H1 (cell line): ENCODE measurements at regions not wholly inside any gene's neighbourhood (a gene's known extent, or its start where the extent isn't known, plus 50 kb on each side); places are given as distances from the start of the nearest gene placed in this dataset.

Source experiments
- CTCF ChIA-PET: fragments of 300-600 bp; sonication (Branson Sonifier 250); formaldehyde crosslinking; loops from one replicate; lab custom pipeline; 2021; ENCODE audit not compliant: partially characterized antibody; lab: Charles Lee
- POLR2A ChIA-PET: fragments of 300-600 bp; sonication (Branson Sonifier 250); formaldehyde crosslinking; loops from one replicate; lab custom pipeline; 2021; ENCODE audit warnings: inconsistent platforms; ENCODE audit not compliant: partially characterized antibody; lab: Charles Lee
- DNase-seq, 2 experiments: peaks; one replicate each; pipeline versions ENCODE4 v3.0.0 to v3.0.0-alpha.2; 2010 to 2022; ENCODE audit warnings: low spot score in 2 of 2, low read depth in 1 of 2, mixed read lengths in 1 of 2
- FAIRE-seq: peaks from 2 replicates; lab custom pipeline; 2011; peaks lifted over from hg19 to GRCh38; lab: Jason Lieb, UNC
- H2AFZ ChIP-seq: 2 replicates; pipeline ENCODE4 v1.8.1; 2012; ENCODE audit warnings: low read length, inconsistent platforms
- H2AK5ac ChIP-seq: 2 replicates; pipeline ENCODE4 v1.6.1; 2013; ENCODE audit warnings: low read depth, low read length
- H2BK120ac ChIP-seq: replicated peaks from 2 replicates; pipeline ENCODE3; 2013; ENCODE audit warnings: low read depth, low read length, inconsistent platforms
- H2BK12ac ChIP-seq: 2 replicates; pipeline ENCODE4 v1.6.1; 2013; ENCODE audit warnings: low read depth, low read length
- H2BK15ac ChIP-seq: 2 replicates; pipeline ENCODE4 v1.6.1; 2013; ENCODE audit warnings: low read length
- H2BK20ac ChIP-seq: 2 replicates; pipeline ENCODE4 v1.6.1; 2013; ENCODE audit warnings: low read length
- H2BK5ac ChIP-seq: 2 replicates; pipeline ENCODE4 v1.6.1; 2013; ENCODE audit warnings: low read depth, low read length
- H3K14ac ChIP-seq: 2 replicates; pipeline ENCODE4 v1.6.1; 2013; ENCODE audit warnings: inconsistent platforms; ENCODE audit not compliant: insufficient read length
- H3K18ac ChIP-seq: 2 replicates; pipeline ENCODE4 v1.6.1; 2013; ENCODE audit warnings: low read length; ENCODE audit errors: extremely low read depth
- H3K23ac ChIP-seq: 2 replicates; pipeline ENCODE4 v1.6.1; 2013; ENCODE audit warnings: inconsistent platforms; ENCODE audit not compliant: insufficient read length
- H3K23me2 ChIP-seq: 2 replicates; pipeline ENCODE4 v1.6.1; 2013; ENCODE audit warnings: low read depth, low read length
- H3K27ac ChIP-seq: 2 replicates; pipeline ENCODE4 v1.6.1; 2011; ENCODE audit warnings: low read depth, low read length, inconsistent platforms
- H3K27me3 ChIP-seq, 4 experiments: replicated peaks in 1 of 4; 1 replicate in 1 of 4; 2 replicates in 3 of 4; pipeline versions ENCODE4 v1.6.1 to v1.8.1; 2011 to 2013; ENCODE audit warnings: low read length in 3 of 4, mild to moderate bottlenecking in 3 of 4, inconsistent platforms in 2 of 4, mixed read lengths in 2 of 4, moderate library complexity in 1 of 4; ENCODE audit not compliant: control insufficient read depth in 3 of 4, insufficient read depth in 3 of 4; ENCODE audit errors: extremely low read depth in 1 of 4
- H3K36me3 ChIP-seq, 4 experiments: 2 replicates each; pipeline versions ENCODE4 v1.6.1 to v1.8.1; 2011 to 2013; ENCODE audit warnings: mild to moderate bottlenecking in 4 of 4, low read length in 3 of 4, moderate library complexity in 2 of 4, control low read depth in 1 of 4, inconsistent platforms in 1 of 4; ENCODE audit not compliant: insufficient read depth in 4 of 4, control insufficient read depth in 2 of 4
- H3K4ac ChIP-seq: replicated peaks from 2 replicates; pipeline ENCODE3; 2013; ENCODE audit warnings: low read length, low read depth, mixed read lengths, inconsistent platforms; ENCODE audit not compliant: insufficient read length
- H3K4me1 ChIP-seq, 4 experiments: replicated peaks in 1 of 4; 1 replicate in 1 of 4; 2 replicates in 3 of 4; pipeline versions ENCODE4 v1.6.1 to v1.8.1; 2011 to 2013; ENCODE audit warnings: low read length in 3 of 4, inconsistent platforms in 2 of 4, mixed read lengths in 1 of 4; ENCODE audit not compliant: insufficient read depth in 4 of 4, control insufficient read depth in 3 of 4
- H3K4me2 ChIP-seq, 2 experiments: 2 replicates each; pipeline versions ENCODE4 v1.6.1 to v1.8.1; 2011 to 2013; ENCODE audit warnings: low read depth in 2 of 2, low read length in 2 of 2, control low read depth in 1 of 2, inconsistent platforms in 1 of 2, mild to moderate bottlenecking in 1 of 2; ENCODE audit not compliant: insufficient read depth in 1 of 2
- H3K4me3 ChIP-seq, 4 experiments: fragments of 200-600, 300-600 bp in 1 of 4; sonication (generic), shearing (Covaris generic), sonication (Bioruptor Twin) in 1 of 4; 2 replicates each; pipeline versions ENCODE4 v1.5.1 to v1.8.1; 2011 to 2016; ENCODE audit warnings: low read length in 4 of 4, low read depth in 3 of 4, control low read depth in 2 of 4, inconsistent platforms in 2 of 4, mild to moderate bottlenecking in 2 of 4, mixed read lengths in 1 of 4, moderate library complexity in 1 of 4; ENCODE audit not compliant: insufficient read depth in 2 of 4; ENCODE audit errors: extremely low read depth in 1 of 4
- H3K56ac ChIP-seq: replicated peaks from 2 replicates; pipeline ENCODE3; 2013; ENCODE audit warnings: low read depth, mild to moderate bottlenecking, mixed read lengths, low read length, inconsistent platforms; ENCODE audit not compliant: insufficient read length
- H3K79me1 ChIP-seq: 2 replicates; pipeline ENCODE4 v1.6.1; 2013; ENCODE audit warnings: low read depth, low read length, control low read depth
- H3K79me2 ChIP-seq, 2 experiments: 2 replicates each; pipeline versions ENCODE4 v1.6.1 to v1.8.1; 2012 to 2013; ENCODE audit warnings: low read length in 2 of 2, mild to moderate bottlenecking in 2 of 2, inconsistent platforms in 1 of 2; ENCODE audit not compliant: insufficient read depth in 2 of 2, control insufficient read depth in 1 of 2
- H3K9ac ChIP-seq, 4 experiments: replicated peaks in 1 of 4; 1 replicate in 1 of 4; 2 replicates in 3 of 4; pipeline versions ENCODE4 v1.6.1 to v1.8.1; 2011 to 2013; ENCODE audit warnings: low read depth in 3 of 4, low read length in 3 of 4, control low read depth in 2 of 4, mild to moderate bottlenecking in 2 of 4, moderate library complexity in 2 of 4, inconsistent platforms in 1 of 4; ENCODE audit errors: extremely low read depth in 1 of 4
- H3K9me3 ChIP-seq, 2 experiments: 2 replicates each; pipeline versions ENCODE4 v1.6.1 to v1.8.1; 2012 to 2013; ENCODE audit warnings: mild to moderate bottlenecking in 2 of 2, moderate library complexity in 2 of 2, control low read depth in 1 of 2, inconsistent platforms in 1 of 2, low read depth in 1 of 2, low read length in 1 of 2, mixed read lengths in 1 of 2; ENCODE audit not compliant: insufficient read depth in 2 of 2
- H4K20me1 ChIP-seq, 2 experiments: replicated peaks in 1 of 2; 2 replicates each; pipeline versions ENCODE3 to v1.8.1; 2011 to 2013; ENCODE audit warnings: inconsistent platforms in 2 of 2, low read length in 2 of 2, mild to moderate bottlenecking in 1 of 2; ENCODE audit not compliant: insufficient read depth in 2 of 2, control insufficient read depth in 1 of 2
- H4K5ac ChIP-seq: 2 replicates; pipeline ENCODE4 v1.6.1; 2013; ENCODE audit warnings: low read length, low read depth, mixed read lengths, inconsistent platforms; ENCODE audit not compliant: insufficient read length
- H4K8ac ChIP-seq: 2 replicates; pipeline ENCODE4 v1.8.0; 2013; ENCODE audit warnings: mild to moderate bottlenecking, moderate library complexity, low read length, inconsistent platforms; ENCODE audit not compliant: insufficient read depth; ENCODE audit errors: extremely low read depth
- H4K91ac ChIP-seq: replicated peaks from 2 replicates; pipeline ENCODE3; 2013; ENCODE audit warnings: low read length, mixed read lengths, inconsistent platforms; ENCODE audit not compliant: insufficient read length
- CHD7 ChIP-seq: fragments of 300-600 bp; sonication (generic); IDR thresholded peaks from 2 replicates; pipeline ENCODE4 v1.7.1; 2012; ENCODE audit warnings: low read length, moderate library complexity, mild to moderate bottlenecking, inconsistent platforms; ENCODE audit not compliant: insufficient replicate concordance
- WGBS, 2 experiments: shearing (Covaris generic) in 1 of 2; methylation state at CpG; one replicate each; pipeline versions ENCODE4 v1.1.6 to v1.1.7; 2013 to 2015; ENCODE audit warnings: low lambda C conversion rate in 2 of 2, mixed read lengths in 2 of 2, inconsistent platforms in 1 of 2, low coverage in 1 of 2, missing lambda C conversion rate in 1 of 2; ENCODE audit not compliant: insufficient replicate concordance in 2 of 2, insufficient coverage in 1 of 2, insufficient read length in 1 of 2; ENCODE audit errors: extremely low coverage in 1 of 2, missing lambda C conversion rate in 1 of 2; 5-methylcytosine and 5-hydroxymethylcytosine counted together

- Histone ChIP-seq H3K56ac (no peak overlapping the region), H4K5ac (no peak overlapping the region), H3K79me1 (no peaks in the 10 kb centered on the region), H2BK12ac (no peak overlapping the region), H2BK20ac (no peak overlapping the region), H3K4me3 (no peak overlapping the region), H2BK15ac (no peak overlapping the region), H2BK120ac (no peak overlapping the region), H3K36me3 (no peaks in the 10 kb centered on the region), H3K18ac (no peak overlapping the region), H4K20me1 (no peaks in the 10 kb centered on the region), H3K9ac (no peak overlapping the region), H2AK5ac (no peak overlapping the region), H3K9me3 (no peaks in the 10 kb centered on the region), H2AFZ (no peak overlapping the region), H3K4me1 (no peaks in the 10 kb centered on the region), H4K91ac (no peak overlapping the region), H2BK5ac (no peak overlapping the region), H4K8ac (no peak overlapping the region), H3K27ac (no peak overlapping the region), H3K23ac (no peak overlapping the region), H3K79me2 (no peaks in the 10 kb centered on the region), H3K4me2 (no peak overlapping the region), H3K23me2 (no peaks in the 10 kb centered on the region; the same call in 1 of the 2 replicates), H3K14ac (no peak overlapping the region), H3K4ac (no peak overlapping the region), H3K27me3 (no peaks in the 10 kb centered on the region)
- DNase-seq = no peak
- ChIA-PET CTCF (no interaction called here), POLR2A (no interaction called here)
- FAIRE-seq = no peak
- WGBS, 2 experiments = 98% methylated on average over 2 of the region's 2 CpGs; no CpG with 5 or more reads in 1 of the 2 experiments
- no peak for TF ChIP-seq CHD7
Observed at GRCh38 chr2:220962556-220962955, 609.5 kb downstream of the EPHA4 start.
